AG09319 (cell line): ENCODE measurements at regions not wholly inside any gene's neighbourhood (a gene's known extent, or its start where the extent isn't known, plus 50 kb on each side); places are given as distances from the start of the nearest gene placed in this dataset.

Experiments
- DNase-seq: peaks from one replicate; pipeline ENCODE4 v3.0.0-alpha.2; 2010; ENCODE audit warnings: low read depth; ENCODE audit errors: extremely low read depth
- TF ChIP-seq, protein P1 (sequence below): IDR thresholded peaks from 2 replicates; pipeline ENCODE4 v1.5.1; 2011; ENCODE audit warnings: low read depth, mild to moderate bottlenecking, inconsistent platforms, low read length, moderate library complexity

DNA sequence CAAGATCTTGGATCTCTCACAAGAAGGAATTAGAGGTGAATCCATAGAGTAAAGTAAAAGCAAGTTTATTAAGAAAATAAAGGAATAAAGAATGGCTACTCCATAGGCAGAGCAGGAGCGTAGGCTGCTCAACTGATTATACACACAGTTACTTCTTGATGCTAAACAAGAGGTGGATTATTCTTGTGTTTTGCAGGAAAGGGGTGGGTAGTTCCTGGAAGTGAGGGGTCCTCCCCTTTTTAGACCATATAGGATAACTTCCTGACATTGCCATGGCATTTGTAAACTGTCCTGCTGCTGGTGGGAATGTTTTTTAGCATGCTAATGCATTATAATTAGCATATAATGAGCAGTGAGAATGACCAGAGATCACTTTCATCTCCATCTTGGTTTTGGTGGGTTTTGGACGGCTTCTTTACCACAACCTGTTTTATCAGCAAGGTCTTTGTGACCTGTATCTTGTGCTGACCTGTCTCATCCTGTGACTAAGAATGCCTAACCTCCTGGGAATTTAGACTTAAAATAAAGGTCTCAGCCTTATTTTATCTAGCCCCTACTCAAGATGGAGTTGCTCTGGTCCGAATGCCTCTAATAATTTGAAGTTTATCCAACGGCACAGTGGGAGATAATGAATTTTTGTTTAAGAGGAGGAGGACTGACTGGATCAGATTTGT is 165.7 kb upstream of the DMRT1 start:
- TF ChIP-seq, protein P1, sequence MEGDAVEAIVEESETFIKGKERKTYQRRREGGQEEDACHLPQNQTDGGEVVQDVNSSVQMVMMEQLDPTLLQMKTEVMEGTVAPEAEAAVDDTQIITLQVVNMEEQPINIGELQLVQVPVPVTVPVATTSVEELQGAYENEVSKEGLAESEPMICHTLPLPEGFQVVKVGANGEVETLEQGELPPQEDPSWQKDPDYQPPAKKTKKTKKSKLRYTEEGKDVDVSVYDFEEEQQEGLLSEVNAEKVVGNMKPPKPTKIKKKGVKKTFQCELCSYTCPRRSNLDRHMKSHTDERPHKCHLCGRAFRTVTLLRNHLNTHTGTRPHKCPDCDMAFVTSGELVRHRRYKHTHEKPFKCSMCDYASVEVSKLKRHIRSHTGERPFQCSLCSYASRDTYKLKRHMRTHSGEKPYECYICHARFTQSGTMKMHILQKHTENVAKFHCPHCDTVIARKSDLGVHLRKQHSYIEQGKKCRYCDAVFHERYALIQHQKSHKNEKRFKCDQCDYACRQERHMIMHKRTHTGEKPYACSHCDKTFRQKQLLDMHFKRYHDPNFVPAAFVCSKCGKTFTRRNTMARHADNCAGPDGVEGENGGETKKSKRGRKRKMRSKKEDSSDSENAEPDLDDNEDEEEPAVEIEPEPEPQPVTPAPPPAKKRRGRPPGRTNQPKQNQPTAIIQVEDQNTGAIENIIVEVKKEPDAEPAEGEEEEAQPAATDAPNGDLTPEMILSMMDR: no peak
- no peak for DNase-seq

GRCh38 chr9:676780-677438 is 164.6 kb upstream of the DMRT1 start:
- DNase-seq: no peak
- TF ChIP-seq, protein P1: no peak

- no peak for DNase-seq
- TF ChIP-seq, protein P1: no peak
These were observed 163.9 kb upstream of the DMRT1 start for GRCh38 chr9:677461-678097.

GRCh38 chr9:678897-679296 is 162.6 kb upstream of the DMRT1 start:
- TF ChIP-seq, protein P1: no peak
- DNase-seq: no peak

DNA sequence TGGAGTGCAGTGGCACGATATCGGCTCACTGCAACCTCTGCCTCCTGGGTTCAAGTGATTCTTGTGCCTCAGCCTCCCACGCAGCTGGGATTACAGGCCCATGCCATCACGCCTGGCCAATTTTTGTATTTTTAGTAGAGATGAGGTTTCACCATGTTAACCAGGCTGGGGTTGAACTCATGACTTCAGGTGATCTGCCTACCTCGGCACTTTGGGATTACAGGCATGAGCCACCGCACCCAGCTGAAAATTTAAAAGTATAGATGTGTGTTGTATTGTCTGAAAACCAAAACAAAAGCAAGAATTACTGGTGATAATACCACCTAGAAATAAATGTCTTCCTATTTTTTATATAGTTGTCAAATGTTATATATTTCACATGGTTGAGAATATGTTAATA is 162.0 kb upstream of the DMRT1 start:
- DNase-seq: no peak
- TF ChIP-seq, protein P1: no peak

DNA sequence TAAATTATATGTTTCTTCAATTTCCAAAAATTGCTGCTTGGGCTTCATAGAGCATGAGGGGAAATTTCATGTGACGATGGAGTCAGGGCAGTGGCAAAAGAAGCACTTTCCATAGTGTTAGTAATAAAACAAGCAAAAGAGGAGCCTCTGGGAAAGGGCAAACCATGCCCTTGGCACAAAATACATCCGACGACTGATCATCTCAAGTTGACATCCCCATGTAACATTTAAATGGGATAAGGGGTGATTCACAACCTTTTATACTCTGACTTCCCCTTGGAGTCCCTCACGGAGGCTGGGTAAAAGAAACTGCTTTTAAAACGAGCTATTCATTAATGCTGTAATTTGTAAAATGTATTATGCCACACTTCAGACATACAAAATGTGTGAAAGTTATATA is 161.4 kb upstream of the DMRT1 start:
- TF ChIP-seq, protein P1: no peak
- no peak for DNase-seq
